Stimulated activated naive B cell treated with anti-CD40 and anti-IgM and Interleukin-4, amounts not matched to agents 10 μg/mL and 1 μg/mL and 100 μg/mL, for 72 hours (primary cell): ENCODE measurements at regions not wholly inside any gene's neighbourhood (a gene's known extent, or its start where the extent isn't known, plus 50 kb on each side); places are given as distances from the start of the nearest gene placed in this dataset.
"Not testable (repeated sequence)": the region's sequence is repeated elsewhere in the genome, so short reads cannot be mapped to it uniquely, and the experiment has no call there.

Experiments
- ATAC-seq, 2 donors: fragments of 150-1000 bp; cut with Tn5 transposase; replicated peaks; 2 replicates each; pipeline ENCODE4 v1.10.0; 2021; ENCODE audit warnings: moderate library complexity in 1 of 2
- DNase-seq: peaks from one replicate; pipeline ENCODE4 v3.0.0; 2021
- H3K27ac Mint-ChIP-seq: one replicate; pipeline ENCODE4 v1.8.0; 2022; ENCODE audit warnings: mild to moderate bottlenecking, mixed read lengths
- H3K27me3 Mint-ChIP-seq, 2 donors: one replicate each; pipeline ENCODE4 v1.8.0; 2022; ENCODE audit warnings: mixed read lengths in 2 of 2
- H3K36me3 Mint-ChIP-seq, 2 donors: one replicate each; pipeline ENCODE4 v1.8.0; 2022; ENCODE audit warnings: mixed read lengths in 2 of 2, mild to moderate bottlenecking in 1 of 2
- H3K4me1 Mint-ChIP-seq, 2 donors: one replicate each; pipeline ENCODE4 v1.8.0; 2022; ENCODE audit warnings: mixed read lengths in 2 of 2, mild to moderate bottlenecking in 1 of 2
- H3K4me3 Mint-ChIP-seq, 2 donors: one replicate each; pipeline ENCODE4 v1.8.0; 2022; ENCODE audit warnings: mild to moderate bottlenecking in 2 of 2, mixed read lengths in 2 of 2, moderate library complexity in 1 of 2
- H3K9me3 Mint-ChIP-seq, 2 donors: one replicate each; pipeline ENCODE4 v1.8.0; 2022; ENCODE audit warnings: mixed read lengths in 2 of 2, mild to moderate bottlenecking in 1 of 2

DNA sequence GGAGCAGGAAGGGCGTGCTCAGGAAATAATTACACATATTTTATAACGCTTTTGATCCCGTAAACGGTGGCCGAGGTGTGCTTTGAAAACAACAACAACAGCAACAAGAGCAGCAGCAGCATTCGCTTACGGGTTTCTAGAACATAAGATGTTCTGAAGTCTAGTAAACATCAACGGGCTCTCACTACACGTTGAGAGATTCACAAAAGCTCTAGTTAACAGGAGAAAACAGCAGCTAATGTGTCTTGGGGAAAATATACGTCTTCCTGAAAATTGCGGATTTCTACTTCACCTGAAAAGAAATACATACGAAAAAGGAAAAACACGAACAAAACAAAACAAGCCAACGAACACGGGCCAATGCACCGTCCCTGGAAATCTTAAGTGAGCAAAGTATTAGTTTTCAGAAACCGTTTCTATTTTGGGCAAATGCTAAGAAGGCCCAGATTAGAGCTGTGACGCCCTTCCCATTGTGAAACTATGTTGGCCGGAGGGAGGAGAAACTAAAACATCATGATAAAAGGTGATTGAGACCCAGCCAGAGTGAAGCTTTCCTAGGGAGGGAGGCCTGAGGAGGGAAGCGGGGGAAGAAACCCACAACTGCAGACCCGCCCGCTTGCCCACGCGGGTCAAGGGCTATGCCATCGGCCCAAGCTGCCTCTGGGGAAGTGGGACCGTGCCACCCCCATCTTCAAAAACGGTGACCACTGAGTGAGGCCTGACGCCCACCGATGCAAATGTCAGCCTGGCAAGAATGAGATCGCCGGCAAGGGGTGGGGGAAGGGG, 105.9 kb upstream of the ANKRD30BL start:
- peak; percentile 42 for DNase-seq
- not testable (repeated sequence) for H3K27me3 Mint-ChIP-seq, H3K27ac Mint-ChIP-seq, H3K9me3 Mint-ChIP-seq, H3K36me3 Mint-ChIP-seq, H3K4me1 Mint-ChIP-seq, H3K4me3 Mint-ChIP-seq
- ATAC-seq, result peak; percentile 36 to 58

DNA sequence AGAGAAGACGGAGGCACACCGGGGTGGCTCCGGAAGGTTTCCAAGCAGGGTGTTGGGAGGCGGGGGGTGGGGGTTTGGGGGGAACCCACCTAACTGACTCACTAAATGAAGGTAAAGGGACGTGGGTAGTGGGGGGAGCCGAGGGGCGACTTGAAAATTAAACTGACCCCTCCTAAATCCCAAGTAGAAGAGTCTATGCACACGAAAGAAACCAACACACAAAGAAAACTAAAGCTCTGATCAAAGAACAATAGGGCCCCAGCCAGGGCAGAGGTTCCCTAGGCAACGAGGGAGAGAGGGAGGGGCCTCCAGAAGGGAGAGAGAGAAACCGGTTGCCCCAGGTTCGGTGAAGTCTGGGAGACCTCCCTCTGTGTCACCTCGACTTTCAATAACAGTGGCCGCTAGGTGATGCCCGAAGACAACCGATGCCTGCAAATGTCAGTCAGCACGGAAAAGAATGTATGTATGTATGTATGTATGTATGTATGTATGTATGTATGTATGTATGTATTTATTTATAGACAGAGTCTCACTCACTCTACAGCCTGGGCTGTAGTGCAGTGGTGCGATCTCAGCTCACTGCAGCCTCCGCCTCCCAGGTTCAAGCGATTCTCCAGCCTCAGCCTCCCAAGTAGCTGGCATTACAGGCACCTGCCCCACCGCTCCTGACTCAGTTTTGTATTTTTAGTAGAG, 106.7 kb upstream of the ANKRD30BL start:
- H3K9me3 Mint-ChIP-seq, H3K36me3 Mint-ChIP-seq, H3K4me1 Mint-ChIP-seq, H3K27me3 Mint-ChIP-seq: not testable (repeated sequence)
- peak overlapping the region in 1 of 2 donors; percentile 64 for H3K4me3 Mint-ChIP-seq
- DNase-seq, result peak; percentile 67
- peak overlapping the region; percentile 20 for H3K27ac Mint-ChIP-seq
- ATAC-seq, result peak; percentile 74

DNA sequence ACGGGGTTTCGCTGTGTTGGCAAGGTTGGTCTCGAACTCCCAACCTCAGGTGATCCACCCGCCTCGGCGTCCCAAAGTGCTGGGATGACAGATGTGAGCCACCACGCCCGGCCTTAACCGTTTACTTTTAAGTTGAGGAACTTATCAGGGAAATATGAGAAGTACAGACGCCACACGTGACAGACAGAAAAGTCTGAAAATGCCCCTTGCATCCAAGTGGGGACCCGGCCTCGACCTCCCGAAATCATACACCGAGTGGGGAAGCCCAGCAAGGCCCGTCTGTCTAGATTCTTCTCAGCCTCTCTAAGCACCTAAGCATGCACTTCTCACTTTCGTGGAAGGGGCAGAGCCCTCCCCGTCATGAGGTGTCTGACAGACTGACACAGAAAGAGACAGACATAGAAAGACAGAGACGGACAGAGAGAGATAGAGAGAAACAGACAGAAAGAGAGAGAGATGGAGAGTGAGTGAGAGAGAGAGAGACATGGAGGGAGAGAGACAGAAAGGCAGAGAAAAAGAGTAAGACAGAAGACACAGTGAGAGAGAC, 107.3 kb upstream of the ANKRD30BL start:
- peaks cover 0 to under 1% of the 10 kb centered on the region in 2 donors for H3K9me3 Mint-ChIP-seq
- ATAC-seq (no peak), DNase-seq (no peak)
- H3K36me3 Mint-ChIP-seq, result no peaks in the 10 kb centered on the region
- no peak overlapping the region for H3K4me3 Mint-ChIP-seq
- H3K27me3 Mint-ChIP-seq, result no peaks in the 10 kb centered on the region
- no peaks in the 10 kb centered on the region for H3K4me1 Mint-ChIP-seq
- no peak overlapping the region for H3K27ac Mint-ChIP-seq

DNA sequence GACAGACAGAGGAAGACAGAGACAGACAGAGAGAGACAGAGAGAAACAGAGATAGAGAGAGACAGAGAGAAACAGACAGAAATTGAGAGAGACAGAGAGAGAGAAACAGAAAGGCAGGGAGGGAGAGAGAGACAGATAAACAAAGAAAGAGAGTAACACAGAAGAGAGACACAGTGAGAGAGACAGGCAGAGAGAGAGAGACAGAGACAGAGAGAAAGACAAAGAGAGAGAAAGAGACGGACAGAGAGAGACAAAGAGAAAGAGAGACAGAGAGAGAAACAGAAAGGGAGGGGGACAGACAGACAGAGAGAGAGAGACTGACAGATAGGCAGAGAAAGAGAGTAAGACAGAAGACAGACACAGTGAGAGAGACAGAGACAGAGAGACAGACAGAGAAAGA, 108.5 kb upstream of the ANKRD30BL start:
- DNase-seq (no peak), ATAC-seq (no peak)
- Mint-ChIP-seq H3K27me3 (no peaks in the 10 kb centered on the region), H3K4me3 (no peak overlapping the region), H3K4me1 (no peaks in the 10 kb centered on the region), H3K27ac (no peak overlapping the region), H3K9me3 (peaks cover 1 to 3% of the 10 kb centered on the region in 2 donors), H3K36me3 (no peaks in the 10 kb centered on the region)

DNA sequence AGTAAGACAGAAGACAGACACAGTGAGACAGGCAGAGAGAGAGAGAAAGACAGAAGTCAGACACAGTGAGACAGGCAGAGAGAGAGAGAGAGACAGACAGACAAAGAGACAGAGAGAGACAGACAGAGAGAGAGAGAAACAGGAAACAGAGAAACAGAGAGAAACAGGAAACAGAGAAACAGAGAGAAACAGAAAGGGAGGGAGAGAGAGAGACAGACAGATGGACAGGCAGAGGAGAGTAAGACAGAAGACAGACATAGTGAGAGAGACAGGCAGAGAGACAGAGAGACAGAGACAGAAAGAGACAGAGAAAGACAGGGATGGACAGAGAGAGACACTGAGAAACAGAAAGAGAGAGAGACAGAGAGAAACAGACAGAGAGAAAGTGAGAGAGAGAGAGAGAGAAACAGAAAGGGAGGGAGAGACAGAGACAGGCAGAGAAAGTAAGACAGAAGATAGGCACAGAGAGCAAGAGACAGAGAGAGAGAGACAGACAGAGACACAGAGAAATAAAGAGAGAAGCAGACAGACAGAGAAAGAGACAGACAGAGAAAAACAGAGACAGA, 109.3 kb upstream of the ANKRD30BL start:
- Mint-ChIP-seq H3K36me3 (no peaks in the 10 kb centered on the region), H3K9me3 (peaks cover 1 to 3% of the 10 kb centered on the region in 2 donors), H3K27ac (no peak overlapping the region), H3K4me3 (no peak overlapping the region), H3K27me3 (no peaks in the 10 kb centered on the region), H3K4me1 (no peaks in the 10 kb centered on the region)
- DNase-seq (no peak), ATAC-seq (no peak)

DNA sequence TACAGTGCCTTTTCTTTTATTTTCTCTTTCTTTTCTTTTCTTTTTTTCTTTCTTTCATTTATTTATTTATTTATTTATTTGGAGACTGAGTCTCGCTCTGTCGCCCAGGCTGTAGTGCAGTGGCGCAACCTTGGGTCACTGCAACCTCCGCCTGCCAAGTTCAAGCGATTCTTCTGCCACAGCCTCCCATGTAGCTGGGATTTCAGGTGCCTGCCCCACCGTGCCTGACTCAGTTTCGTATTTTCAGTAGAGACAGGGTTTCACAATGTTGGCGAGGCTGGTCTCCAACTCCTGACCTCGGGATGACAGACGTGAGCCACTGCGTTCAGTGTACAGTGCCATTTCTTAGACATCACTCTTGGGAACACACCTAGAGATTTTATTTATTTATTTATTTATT, 110.0 kb upstream of the ANKRD30BL start:
- H3K9me3 Mint-ChIP-seq, H3K4me1 Mint-ChIP-seq, H3K27me3 Mint-ChIP-seq, H3K36me3 Mint-ChIP-seq, DNase-seq, ATAC-seq, H3K27ac Mint-ChIP-seq, H3K4me3 Mint-ChIP-seq: not testable (repeated sequence)

DNA sequence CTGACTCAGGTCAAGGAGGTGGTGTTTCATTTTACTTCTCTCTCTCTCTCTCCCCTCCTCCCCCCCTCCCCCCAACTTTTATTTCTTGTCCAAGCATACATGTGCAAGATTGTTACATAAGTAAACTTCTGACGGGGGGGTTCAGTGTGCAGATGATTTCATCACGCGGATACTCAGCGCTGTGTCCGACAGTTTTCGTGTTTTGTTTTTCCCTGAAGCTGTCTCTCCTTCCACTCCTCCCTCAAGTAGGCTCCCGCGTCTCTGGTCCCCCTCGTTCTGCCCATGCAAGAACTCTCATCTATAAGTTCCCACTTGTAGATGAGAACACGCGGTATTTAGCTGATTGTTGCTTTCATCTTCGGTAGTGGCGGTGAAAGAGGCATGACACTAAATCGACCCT, 111.0 kb upstream of the ANKRD30BL start:
- Mint-ChIP-seq H3K27ac (no peak overlapping the region), H3K36me3 (no peaks in the 10 kb centered on the region), H3K9me3 (peaks cover 3 to 5% of the 10 kb centered on the region in 2 donors), H3K27me3 (no peaks in the 10 kb centered on the region), H3K4me3 (no peak overlapping the region), H3K4me1 (no peaks in the 10 kb centered on the region)
- DNase-seq, result no peak
- ATAC-seq, result no peak

DNA sequence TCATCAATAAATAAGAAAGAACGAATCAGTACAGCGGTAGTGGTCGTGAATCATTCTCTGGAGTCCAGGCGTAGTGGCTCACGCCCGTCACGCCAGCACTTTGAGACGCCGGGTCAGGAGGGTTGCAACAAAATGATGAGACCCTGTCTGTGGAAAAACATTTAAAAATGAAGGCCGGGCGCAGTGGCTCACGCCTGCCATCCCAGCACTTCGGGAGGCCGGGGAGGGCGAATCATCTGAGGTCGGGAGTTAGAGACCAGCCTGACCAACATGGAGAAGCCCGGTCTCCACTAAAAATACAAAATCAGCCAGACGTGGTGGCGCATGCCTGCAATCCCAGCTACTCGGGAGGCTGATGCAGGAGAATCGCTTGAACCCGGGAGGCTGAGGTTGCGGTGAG, 111.8 kb upstream of the ANKRD30BL start:
- H3K4me3 Mint-ChIP-seq, H3K27me3 Mint-ChIP-seq, H3K4me1 Mint-ChIP-seq, H3K27ac Mint-ChIP-seq, H3K9me3 Mint-ChIP-seq, DNase-seq, ATAC-seq, H3K36me3 Mint-ChIP-seq: not testable (repeated sequence)

DNA sequence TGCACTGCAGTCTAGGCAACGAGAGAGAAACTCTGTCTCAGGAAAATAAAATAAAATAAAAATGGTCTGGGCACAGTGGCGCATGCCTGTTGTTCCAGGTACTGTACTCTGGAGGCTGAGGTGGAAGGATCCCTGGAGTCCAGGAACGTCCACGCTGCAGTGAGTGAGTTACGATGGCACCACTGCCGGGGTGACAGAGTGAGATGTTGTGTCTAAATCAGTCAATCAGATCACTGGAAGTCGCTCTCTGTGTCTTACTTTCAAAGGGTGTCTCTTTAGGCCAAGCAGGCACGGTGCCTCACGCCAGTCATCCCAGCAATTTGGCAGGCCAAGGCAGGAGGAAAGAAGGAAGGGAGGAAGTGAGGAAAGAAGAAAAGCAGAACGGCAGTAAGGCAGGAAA, 112.2 kb upstream of the ANKRD30BL start:
- no peaks in the 10 kb centered on the region for H3K27me3 Mint-ChIP-seq
- H3K9me3 Mint-ChIP-seq, result peaks cover 7% of the 10 kb centered on the region in 2 donors
- DNase-seq (no peak), ATAC-seq (no peak)
- no peak overlapping the region for H3K4me3 Mint-ChIP-seq
- H3K4me1 Mint-ChIP-seq, result no peaks in the 10 kb centered on the region
- H3K36me3 Mint-ChIP-seq, result no peaks in the 10 kb centered on the region
- no peak overlapping the region for H3K27ac Mint-ChIP-seq

DNA sequence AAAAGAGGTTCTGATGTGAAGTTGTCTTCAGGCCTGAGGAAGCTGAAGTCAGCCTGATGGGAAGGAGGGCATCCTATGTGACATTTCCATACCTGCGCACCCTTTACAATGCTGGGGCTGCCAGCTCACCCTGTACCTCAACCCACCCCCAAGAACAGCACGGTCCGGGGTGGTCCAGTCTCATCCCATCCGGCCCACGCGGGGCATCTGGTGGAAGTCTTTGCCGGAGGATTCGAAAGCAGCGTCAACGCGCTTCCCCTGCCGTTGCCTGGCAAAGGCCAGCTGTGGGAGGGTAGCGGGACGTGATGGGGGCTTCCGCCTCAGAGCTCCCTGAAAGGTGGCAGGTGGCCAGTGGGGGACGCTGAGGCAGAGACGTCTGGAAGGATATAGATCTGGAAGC, 113.6 kb upstream of the ANKRD30BL start:
- ATAC-seq (no peak), DNase-seq (no peak)

DNA sequence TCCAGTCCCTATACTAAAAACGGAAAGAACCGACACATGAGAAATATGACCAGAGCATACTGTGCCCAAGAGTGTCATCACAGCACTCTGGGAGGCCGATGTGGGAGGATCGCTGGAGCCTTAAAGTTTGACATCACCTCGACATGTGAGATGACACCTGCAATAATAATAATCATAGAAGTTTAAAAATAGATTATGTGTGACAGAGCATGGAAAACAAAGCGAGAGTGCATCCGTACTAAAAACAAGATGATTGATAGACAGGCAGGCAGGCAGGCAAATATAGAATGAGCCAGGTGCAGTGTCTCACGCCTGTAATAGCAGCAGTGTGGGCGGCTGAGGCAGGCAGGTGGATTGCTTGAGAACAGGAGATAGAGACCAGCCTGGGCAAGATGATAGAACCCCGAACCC, 114.8 kb upstream of the ANKRD30BL start:
- Mint-ChIP-seq H3K27ac (no peak overlapping the region), H3K27me3 (peaks cover 0 to 5% of the 10 kb centered on the region in 2 donors), H3K36me3 (no peaks in the 10 kb centered on the region), H3K9me3 (peaks cover 7 to 16% of the 10 kb centered on the region in 2 donors), H3K4me1 (no peaks in the 10 kb centered on the region), H3K4me3 (no peak overlapping the region)
- DNase-seq, result no peak
- ATAC-seq, result no peak

More for the DNA sequence above, 113.6 kb upstream of the ANKRD30BL start:
- H3K27me3 Mint-ChIP-seq, result no peaks in the 10 kb centered on the region
- H3K4me1 Mint-ChIP-seq, result no peaks in the 10 kb centered on the region
- no peak overlapping the region for H3K4me3 Mint-ChIP-seq
- H3K36me3 Mint-ChIP-seq, result no peaks in the 10 kb centered on the region
- peaks cover 7 to 13% of the 10 kb centered on the region in 2 donors for H3K9me3 Mint-ChIP-seq
- H3K27ac Mint-ChIP-seq, result no peak overlapping the region

DNA sequence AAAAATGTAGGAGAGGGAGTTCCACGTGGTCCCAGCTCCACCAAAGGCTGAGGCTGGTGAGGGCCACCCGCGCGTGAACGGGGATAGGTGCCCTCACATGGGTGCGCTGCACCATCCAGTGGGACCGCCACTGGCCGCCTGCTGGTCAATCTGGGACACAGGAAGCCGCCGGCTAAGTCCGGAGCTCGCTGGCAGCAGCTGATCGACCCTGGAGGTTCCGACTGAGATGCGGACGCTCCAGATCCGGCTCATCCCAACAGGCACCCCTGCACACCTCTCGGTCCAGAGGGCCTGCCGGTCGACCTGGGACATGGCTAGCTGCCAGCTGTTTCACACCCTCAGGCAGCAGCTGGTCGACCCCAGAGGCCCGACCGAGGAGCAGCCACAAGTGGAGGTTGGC, 116.5 kb upstream of the ANKRD30BL start:
- no peaks in the 10 kb centered on the region for H3K36me3 Mint-ChIP-seq
- DNase-seq, result no peak
- H3K4me1 Mint-ChIP-seq, result no peaks in the 10 kb centered on the region
- peaks cover 7 to 16% of the 10 kb centered on the region in 2 donors for H3K9me3 Mint-ChIP-seq
- ATAC-seq, result no peak
- H3K27me3 Mint-ChIP-seq, result peaks cover 6 to 14% of the 10 kb centered on the region in 2 donors
- H3K27ac Mint-ChIP-seq, result no peak overlapping the region
- H3K4me3 Mint-ChIP-seq, result no peak overlapping the region

DNA sequence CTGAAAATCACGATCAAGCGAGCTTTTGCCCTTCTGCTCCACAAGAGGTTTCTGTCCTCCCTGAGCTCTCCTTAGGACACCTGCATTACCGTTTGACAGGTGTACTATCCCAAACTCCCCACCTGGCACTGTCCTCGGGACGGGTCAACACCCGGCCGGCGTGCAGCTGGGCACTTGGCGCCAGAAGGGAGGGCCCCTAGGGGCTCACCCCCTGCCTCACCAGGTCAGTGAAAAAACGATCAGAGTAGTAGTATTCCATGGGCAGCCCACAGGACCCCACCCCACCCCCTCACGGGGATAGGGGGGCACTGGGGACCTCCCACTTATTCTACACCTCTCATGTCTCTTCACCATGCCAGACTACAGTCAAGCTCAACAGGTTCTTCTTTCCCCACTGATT, 117.6 kb upstream of the ANKRD30BL start:
- Mint-ChIP-seq H3K4me1 (no peaks in the 10 kb centered on the region), H3K36me3 (no peaks in the 10 kb centered on the region), H3K27me3 (peaks cover 6 to 14% of the 10 kb centered on the region in 2 donors), H3K9me3 (peaks cover 3 to 15% of the 10 kb centered on the region in 2 donors), H3K27ac (no peak overlapping the region), H3K4me3 (no peak overlapping the region)
- DNase-seq (no peak), ATAC-seq (no peak)

DNA sequence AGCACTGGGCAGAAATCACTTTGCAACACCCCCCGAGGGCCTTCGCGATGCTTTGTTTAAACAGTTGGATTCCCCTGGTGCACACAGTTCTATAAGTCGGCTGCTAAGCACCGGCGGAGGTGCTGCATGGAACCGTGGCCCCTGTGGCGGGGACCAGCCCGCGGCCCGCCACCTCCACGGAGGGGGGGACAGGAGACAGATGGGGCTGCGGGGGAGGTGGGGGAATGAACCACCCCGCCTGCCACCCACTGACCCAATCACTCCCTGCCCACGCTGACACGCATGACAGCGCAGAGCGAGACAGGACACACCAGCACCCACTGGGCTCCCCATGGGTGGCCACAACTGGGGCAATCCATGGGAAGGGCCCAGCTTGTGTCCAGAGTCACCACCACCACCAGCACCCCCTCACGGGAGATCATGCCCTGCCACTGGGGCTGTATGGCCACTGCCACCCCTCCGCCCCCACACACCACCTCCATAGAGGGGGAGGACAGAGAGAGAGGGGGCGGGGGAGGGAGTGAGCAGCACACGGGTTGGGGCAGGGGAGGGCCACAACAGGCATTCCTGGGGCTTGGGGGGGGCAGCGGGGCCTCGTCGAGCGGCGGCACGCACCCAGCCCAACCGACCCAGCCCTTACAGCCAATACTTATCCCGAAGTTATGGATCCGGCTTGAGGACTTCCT, 118.3 kb upstream of the ANKRD30BL start:
- Mint-ChIP-seq H3K9me3 (peaks cover 3 to 15% of the 10 kb centered on the region in 2 donors), H3K36me3 (no peaks in the 10 kb centered on the region), H3K4me1 (no peaks in the 10 kb centered on the region), H3K4me3 (no peak overlapping the region), H3K27me3 (peaks cover 6 to 14% of the 10 kb centered on the region in 2 donors), H3K27ac (no peak overlapping the region)
- ATAC-seq (no peak), DNase-seq (no peak)
